COLO668 (cell line): ENCODE measurements at regions not wholly inside any gene's neighbourhood (a gene's known extent, or its start where the extent isn't known, plus 50 kb on each side); places are given as distances from the start of the nearest gene placed in this dataset.

Source experiments
- DNase-seq: peaks from one replicate; lab custom pipeline; 2025; ENCODE audit not compliant: unreplicated experiment; lab: John Stamatoyannopoulos, UW

DNA sequence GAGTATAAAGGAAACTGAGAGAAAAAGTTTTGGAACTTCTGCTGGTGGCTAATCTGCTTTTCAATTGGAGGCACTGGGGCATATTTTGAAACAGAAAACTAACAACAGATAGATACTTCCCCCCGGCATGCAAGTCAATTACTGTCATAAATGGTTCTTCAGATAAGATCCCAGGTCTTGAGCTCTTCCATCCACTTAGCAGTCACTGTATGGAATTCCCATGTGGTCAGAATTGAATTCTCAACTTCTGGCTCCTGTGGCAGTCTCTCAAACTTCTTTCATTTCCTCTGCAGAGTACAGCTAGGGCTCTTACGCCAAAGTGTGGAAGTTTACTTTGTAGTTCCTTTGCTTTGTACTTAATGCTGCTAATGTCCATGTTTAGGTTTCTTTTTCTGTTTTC lies 452.2 kb downstream of the IPO8 start:
- no peak for DNase-seq

DNA sequence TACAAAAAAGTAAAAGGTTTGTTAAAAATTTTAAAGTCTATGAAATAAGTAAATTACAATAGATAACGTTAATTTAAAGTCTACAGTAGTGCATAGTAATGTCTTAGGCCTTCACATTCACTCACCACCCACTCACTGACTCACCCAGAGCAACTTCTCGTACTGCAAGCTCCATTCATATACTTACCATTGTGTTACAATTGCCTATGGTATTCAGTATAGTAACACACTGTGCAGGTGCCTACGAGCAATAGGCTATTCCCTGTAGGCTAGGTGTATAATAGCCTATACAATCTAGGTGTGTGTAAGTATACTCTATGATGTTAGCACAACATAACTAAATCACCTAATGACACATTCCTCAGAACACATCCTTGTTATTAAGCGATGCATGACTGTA lies 435.3 kb upstream of the TMTC1 start:
- DNase-seq: no peak

DNA sequence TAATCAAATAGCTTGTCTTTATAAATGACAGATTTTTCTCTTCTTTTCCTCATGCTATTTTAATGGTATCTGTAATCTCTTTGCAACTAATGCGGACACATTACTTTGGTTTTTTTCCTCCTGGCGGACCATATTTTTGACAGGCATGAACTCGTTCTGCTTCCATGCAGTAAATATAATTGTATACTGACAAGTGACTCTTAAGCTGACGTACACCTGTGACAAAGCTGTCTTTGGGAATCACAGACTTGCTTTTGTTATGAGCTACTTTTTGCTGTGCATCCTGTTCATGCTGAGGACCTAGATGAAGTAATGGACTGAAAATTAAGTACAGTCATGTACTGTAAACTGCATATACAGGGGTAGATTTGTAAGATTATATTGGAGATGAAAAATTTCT lies 434.3 kb upstream of the TMTC1 start:
- DNase-seq: no peak

DNA sequence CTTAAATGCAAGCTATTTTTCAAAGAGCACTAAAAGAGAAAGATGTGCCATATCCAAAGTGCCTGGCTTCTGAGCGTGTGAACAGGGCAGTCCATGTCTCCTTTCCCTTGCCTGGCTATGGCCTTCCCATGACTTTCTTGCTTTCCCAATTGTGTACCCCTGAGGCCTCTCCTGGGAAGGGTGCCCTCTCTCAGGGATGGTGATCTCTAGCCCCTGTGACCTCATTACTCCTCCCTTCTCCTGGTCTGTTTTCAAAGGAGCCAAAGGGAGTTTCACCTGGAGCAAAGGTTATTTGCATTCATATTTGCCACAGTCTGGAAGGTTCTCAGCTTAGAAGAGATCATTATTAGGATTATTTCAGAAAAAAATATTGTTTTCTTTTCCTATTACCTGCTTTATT lies 429.4 kb upstream of the TMTC1 start:
- DNase-seq: no peak

DNA sequence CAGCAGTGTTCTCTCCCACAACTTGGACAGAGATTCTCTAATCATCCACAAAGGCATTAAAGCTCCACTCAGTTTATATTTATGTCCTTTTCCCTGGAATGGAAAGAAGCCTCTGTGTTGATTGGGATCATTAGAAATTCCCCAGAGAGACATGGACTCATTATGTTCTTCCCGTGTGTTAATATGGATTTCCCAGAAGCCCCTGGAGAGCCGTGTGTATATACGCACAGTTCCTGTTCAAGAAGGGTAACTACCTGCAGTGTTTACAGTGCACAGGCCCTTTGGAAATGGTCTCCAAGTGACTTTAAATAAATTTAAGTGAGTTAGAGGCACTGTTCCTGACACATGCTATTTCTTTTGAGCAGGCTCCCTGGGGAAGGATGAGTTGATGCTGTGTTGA lies 428.0 kb upstream of the TMTC1 start:
- DNase-seq: no peak

DNA sequence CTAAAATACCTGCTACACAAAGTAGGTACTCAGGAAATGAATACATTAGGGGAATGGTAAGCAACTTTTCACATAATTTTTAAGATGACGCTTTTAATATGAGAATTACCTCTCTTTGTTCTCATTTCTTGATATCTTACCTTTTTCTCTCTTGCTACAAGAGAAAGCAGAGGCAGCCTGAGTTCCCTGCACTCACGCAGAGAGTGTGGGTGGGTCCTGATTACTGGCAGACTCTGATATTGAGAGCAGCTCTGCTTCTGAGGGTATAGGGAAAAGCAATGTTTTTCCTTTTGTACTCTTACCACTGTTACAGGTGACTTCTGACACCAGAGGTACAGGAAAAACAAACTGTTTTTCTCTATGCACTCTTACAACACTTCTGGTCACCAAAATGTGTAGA lies 420.2 kb upstream of the TMTC1 start:
- DNase-seq: no peak

DNA sequence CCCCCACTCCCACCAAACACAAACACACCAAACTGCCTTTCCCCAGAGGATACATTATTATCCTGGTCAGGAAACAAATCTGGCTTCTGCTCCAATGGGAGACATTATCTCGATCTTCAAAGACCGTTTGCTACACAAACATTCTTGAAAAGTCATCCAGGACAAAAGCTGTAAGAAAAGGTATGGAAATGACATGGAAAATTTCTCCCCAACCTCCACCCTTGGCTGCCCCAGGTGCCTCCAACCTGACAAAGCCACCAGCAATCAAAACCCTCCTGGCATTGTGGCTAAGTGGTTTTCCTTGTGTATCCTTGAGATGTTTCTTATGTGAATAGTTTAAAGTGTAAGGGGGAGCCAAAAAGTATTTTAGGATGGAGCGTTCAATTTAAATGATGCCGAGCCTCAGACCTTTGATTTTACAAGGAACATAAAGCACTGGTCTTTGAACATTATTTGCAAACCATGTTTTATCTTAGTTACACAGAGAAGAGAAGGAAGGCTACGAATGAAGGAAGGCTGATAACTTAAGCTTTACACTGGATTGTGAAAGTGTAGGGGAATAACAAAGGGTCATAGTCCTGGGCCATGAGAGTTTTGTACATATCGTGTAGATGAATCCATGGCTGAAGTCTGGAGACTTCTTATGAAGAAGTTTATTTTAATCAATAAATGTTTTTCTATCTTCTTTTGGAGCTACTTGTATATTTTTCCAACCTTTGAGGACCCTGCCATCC lies 418.9 kb upstream of the TMTC1 start:
- no peak for DNase-seq

DNA sequence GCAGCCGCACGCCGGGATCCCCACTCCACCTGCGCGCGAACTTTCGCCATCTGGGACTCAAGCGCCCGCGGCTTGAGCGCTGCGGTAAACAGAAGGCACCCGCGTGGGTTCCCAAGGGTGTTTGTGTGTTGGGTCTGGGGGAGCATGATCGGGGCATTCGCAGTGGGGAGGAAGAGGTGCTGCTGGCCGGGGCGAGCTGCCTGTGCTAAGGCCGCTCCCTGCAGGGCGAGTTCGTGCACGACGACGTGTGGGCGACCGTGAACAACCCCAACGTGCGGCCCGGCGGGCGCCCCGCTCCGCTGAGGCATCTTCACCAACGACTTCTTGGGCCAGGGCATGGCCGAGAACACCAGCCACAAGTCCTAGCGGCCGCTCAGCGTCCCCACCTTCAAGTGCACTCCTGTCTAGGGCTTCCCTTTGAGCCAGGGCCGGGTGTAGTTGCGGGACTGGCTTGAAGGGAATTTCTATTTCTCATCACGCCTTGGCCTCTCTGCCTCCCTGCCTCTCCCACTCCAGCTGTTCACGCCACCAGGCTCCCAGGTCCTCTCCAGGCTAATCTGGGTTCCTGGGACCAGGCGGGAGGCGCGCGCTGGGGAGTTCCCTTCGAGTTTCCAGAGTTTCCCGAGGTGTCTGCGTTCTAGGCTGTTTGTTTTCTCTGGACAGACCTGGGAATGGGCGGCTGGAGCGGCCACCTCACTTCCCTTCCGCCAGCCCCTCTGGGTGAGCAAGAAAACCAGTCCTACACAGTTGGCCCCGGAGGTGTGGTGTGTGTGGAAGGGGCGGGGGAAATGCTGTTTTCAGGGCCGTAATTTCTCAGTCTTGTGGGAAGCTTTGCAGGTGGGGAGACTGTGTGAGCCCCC lies 417.8 kb upstream of the TMTC1 start:
- DNase-seq: peak; percentile 45

DNA sequence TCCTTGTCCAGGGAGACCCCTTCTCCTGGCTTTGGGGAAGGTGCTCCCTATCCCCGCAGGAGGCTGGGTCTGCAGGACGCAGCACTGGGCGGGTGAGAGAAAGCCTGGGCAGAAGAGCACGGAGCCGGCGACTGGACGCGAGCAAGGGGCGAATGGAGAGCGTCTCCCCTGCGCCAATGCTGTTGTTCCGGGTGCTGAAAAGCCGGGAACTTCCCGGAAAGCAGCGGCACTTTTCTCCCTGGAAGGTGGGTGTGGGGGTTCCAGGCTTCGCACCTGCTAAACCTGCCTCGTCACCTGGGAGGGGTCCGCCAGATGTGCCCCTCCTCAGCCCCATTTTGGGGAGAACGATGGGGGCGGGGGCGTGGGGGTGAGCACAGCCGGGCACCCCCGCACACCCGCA lies 417.1 kb upstream of the TMTC1 start:
- DNase-seq: peak; percentile 16

DNA sequence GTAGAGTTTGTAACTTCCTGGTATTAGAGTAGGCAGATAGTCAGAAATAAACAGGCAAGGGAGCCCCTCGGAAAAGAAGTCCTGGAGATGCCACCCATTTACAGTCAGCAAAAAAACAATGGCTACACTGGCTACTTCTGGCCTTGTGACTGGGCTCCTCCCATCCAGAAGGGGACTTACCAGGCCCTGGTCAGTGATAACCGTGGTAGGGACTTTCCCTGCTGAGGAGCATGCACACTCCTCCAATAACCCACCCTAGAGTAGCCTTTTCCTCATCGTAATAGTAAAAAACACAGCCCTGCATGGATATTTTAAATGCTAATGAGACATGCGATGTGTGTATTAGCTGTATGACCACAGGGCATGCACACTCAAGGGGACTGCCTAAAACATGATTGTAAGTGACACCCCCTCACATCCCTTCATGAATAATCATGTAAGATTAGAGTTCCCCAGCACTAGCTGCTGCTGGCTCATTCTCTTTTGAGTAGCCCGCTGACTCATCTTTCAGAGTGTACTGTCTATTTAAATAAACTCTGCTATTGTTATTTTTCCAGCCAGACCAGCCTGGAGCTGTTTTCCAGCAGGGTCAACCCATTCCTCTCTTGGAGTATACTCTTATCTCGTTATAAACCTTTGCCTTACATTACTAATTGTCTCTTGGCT lies 413.8 kb upstream of the TMTC1 start:
- peak; percentile 41 for DNase-seq

DNA sequence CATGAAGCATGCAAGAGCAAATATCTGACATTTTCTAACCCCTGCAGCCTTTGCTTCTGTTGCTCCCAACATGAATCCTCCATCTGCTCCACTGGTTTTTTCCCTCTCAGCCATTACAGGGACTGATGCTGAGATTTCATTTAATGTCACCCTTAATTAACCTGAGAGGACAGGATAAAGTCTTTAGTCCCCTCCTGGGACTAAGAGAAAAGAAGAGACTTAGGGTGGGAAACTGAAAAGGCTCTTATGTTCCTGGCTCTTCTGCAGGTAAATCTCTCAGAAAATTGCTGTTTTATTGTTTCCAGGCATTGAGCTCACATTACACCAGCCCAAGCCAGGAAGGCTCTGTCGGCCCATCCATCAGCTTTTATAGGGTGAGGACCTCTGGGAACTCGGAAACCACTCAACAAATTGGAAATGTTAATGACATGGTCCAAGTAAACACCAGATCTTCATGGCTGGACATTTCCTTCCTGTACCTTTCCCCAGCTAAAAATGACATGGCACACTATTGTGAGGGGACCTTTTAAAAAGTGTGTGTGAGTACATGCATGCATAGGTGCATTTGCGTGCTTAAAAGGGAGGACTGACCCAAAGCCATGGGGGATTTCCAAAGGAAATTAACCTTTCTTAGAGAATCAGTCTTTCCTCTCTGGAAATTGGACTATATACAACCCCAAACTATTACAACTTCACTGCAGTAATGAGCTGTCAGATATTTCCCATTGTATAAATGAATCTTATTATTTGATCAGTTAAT lies 408.1 kb upstream of the TMTC1 start:
- DNase-seq: no peak

DNA sequence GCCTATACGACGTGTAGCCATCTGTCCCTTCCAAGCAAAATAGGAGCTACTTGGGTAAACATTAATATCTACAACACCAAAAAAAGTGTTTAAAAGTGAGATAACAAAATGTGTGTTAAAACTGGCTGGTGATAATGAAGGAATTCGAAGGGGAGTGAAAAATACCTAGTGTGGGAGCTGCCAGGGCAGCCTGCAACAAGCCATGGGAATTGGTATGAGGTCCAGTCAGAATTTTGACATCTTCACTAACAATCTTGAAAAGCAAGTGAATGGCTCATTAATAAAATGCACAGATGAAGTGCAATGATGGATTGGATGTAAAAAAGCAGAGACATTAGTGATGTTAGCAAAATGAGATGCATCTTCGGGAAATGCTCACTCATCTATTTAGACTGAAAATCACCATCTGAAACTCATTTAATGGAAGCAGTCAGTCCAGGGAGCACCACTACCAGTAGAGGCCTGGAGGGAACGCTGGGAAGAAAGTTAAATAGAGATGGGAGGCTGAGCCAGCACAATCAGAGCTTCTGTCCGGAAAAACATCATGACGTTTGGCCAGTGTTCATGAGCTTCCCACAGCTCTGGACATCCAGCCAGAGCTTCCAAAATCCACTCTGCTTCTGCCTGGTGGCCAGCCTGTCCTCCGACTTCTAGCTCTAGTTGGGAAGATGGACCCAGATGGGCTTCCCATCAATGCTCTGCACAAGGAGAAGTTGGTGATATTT lies 405.0 kb upstream of the TMTC1 start:
- no peak for DNase-seq

DNA sequence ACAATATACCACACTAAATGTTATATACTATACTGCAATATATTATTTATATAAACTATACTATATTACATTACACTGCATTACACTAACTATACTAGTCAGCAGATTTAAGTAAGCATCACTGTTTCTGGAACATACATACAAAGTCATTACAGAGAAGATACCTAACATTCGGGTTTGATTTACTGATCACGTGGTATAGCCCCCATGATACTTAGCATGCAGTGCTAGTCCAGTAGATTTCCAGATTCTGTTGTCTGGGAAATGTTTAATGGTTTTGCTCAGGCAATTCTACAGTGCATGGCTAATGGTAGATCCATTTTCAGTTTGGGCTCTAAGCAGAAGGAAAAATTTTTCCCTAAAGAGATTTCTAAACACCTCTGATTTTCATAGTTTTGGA lies 403.7 kb upstream of the TMTC1 start:
- DNase-seq: no peak

DNA sequence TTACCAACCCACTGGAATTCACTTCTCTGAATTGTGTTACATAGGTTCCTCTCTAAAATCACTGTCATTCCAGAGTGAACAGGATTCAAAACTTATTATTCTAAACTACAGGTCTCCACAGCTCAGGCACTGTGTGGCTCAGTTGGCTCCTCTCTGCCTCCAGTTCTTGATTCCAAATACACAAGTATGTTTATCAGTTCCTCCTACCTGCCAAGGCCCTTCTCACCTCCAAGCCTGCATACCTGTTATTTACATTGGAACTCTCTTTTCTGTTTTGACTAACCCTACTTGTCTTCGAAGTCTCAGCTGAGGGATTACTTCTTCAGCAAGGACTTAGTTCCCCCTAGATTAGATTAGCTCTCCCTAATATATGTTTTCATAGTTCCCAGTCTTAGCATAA lies 397.6 kb upstream of the TMTC1 start:
- DNase-seq: no peak

DNA sequence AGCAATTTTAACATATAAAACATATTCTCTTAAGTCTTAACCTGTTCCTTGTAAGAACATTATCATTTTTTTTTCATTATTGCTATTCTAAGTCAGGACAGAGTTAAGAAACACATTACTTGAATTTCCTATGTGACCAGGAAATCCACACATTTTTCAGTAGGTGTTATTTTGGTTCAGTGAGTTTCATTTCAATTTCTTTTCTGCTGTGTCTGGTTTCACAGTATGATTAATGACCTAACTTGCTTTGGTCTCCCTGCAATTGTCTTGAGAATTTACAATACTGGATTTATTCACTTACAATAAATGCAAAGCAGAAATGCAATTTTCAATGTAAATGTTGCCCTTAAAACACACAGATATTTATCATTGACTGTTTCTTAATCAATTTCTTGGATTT lies 396.9 kb upstream of the TMTC1 start:
- no peak for DNase-seq

DNA sequence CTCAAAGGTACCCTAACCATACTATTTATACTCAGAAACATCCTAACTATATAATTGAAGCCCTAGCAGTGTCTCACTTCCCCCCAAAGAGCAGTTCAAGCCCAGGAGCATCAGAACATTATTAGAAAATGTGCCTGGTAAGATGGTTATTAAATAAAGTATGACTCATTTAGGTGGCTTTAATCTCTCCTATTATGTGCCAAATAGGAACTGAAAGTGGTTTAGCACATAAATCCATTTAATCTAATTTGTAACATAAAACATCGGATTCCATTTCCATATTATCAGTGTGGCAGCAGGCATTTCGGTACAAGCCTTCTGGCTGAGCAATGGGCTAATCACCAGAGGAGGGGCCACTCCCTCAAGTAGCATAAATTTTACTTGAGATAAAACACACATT lies 395.2 kb upstream of the TMTC1 start:
- DNase-seq: no peak

DNA sequence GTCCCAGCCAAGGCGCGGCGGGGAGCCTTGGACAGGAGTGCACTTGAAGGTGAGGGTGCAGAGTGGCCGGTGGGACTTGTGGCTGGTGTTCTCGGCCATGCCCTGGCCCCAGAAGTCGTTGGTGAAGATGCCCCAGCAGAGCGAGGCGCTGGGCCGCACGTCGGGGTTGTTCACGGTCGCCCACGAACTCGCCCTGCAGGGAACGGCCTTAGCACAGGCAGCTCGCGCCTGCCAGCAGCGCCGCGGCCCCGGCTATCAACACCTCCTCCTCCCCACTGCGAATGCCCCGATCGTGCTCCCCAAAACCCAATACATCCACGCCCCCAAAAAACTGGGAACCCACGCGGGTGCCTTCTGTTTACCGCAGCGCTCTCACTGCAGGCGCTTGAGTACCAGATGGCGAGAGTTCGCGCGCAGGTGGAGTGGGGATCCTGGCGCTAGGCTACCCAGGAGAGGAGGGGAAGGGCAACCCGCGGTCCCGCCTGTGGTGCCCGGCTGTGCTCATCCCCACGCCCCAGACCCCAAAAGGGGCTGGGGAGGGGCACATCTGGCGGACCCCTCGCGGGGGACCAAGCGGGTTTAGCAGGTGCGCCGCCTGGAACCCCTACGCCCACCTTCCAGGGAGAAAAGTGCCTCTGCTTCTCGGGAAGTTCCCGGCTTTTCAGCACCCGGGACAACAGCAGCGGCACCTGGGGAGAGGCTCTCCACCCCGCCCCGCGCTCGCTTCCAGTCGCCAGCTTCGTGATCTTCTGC lies 386.3 kb upstream of the TMTC1 start:
- peak; percentile 2 for DNase-seq

DNA sequence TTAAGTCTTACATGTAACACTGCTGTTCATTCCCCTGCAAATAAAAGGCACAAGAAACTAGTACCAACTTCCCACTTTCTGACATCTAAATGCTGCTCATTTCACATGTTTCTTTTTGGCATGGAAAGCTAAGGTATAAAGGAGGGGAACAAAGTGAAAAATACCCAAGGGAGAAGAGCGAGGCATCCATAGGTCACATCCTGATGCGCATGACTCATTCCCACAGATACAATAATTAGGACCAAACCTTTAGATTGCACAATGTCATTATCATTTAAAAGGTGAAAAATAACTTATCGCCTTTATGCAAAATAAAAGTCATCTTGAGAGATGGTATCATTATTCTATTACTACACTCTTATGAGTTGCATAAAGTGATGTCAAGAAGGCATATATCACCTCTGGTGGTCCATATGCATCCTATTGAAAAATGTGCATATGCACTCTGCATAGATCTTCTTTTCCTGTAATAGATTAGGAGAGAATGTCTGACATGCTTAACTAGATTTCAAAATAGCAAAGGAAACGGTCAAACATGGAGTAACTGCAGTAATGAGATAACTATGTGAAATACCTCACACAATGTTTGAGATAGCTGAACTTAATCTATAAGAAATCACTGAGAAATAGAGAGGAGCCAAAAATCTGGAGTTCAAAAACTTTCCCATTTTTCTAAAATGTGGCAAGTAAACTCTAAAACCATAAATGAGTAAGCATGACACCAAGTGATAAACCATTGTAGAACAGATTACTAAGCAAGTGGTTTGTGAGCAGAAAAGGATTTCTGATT lies 382.5 kb upstream of the TMTC1 start:
- no peak for DNase-seq
